ENCODE measurements at regions not wholly inside any gene's neighbourhood (a gene's known extent, or its start where the extent isn't known, plus 50 kb on each side); places are given as distances from the start of the nearest gene placed in this dataset.

- no peak for TF ChIP-seq BCL6B (tag by site-specific recombination; IDR thresholded peaks at IDR 0.05)
- TF ChIP-seq ZBTB11 (tag by site-specific recombination; conservative IDR thresholded peaks at IDR 0.05; ENCODE audit: low read depth): 0 out of 2 replicates have a peak, but pooled peaks have one; percentile 8
- no peak for TF ChIP-seq SALL2 (tag by site-specific recombination; IDR thresholded peaks at IDR 0.05; ENCODE audit: borderline replicate concordance)
- TF ChIP-seq GFI1B (tag by site-specific recombination; IDR thresholded peaks at IDR 0.05): no peak
- no peak for TF ChIP-seq ZFP69B (tag by site-specific recombination; IDR thresholded peaks at IDR 0.05)
- TF ChIP-seq ZNF621 (tag by site-specific recombination; IDR thresholded peaks at IDR 0.05): no peak
- peak; percentile 36; the same call in 1 of the 2 replicates for TF ChIP-seq YY1 (tag by site-specific recombination; IDR thresholded peaks at IDR 0.05)
- TF ChIP-seq ZNF580 (tag by site-specific recombination; IDR thresholded peaks at IDR 0.05): no peak
- TF ChIP-seq ZNF18 (tag by site-specific recombination; IDR thresholded peaks at IDR 0.05): no peak
- TF ChIP-seq YY2 (tag by site-specific recombination; IDR thresholded peaks at IDR 0.05): no peak
- no peak for TF ChIP-seq SETDB1 (IDR thresholded peaks at IDR 0.05; ENCODE audit: insufficient read length, low read length)
- no peak for TF ChIP-seq ZNF792 (tag by site-specific recombination; IDR thresholded peaks at IDR 0.05)
- TF ChIP-seq TRIM28 (IDR thresholded peaks at IDR 0.05; ENCODE audit: borderline replicate concordance, low read length): no peak
- TF ChIP-seq ZNF768 (tag by site-specific recombination; IDR thresholded peaks at IDR 0.05): no peak
- TF ChIP-seq ZNF394 (tag by site-specific recombination; IDR thresholded peaks at IDR 0.05; ENCODE audit: borderline replicate concordance): peak; percentile 71
- no peak for TF ChIP-seq ZNF558 (tag by site-specific recombination; IDR thresholded peaks at IDR 0.05)
- TF ChIP-seq ZNF560 (tag by site-specific recombination; IDR thresholded peaks at IDR 0.05; ENCODE audit: borderline replicate concordance): no peak
- no peak for TF ChIP-seq ZNF639 (tag by site-specific recombination; IDR thresholded peaks at IDR 0.05)
- TF ChIP-seq ZNF660 (tag by site-specific recombination; IDR thresholded peaks at IDR 0.05): peak; percentile 71
- TF ChIP-seq ZNF544 (tag by site-specific recombination; IDR thresholded peaks at IDR 0.05): no peak
- no peak for TF ChIP-seq ZFP3 (tag by site-specific recombination; IDR thresholded peaks at IDR 0.05; ENCODE audit: low read depth)
- no peak for TF ChIP-seq ZFP41 (tag by site-specific recombination; IDR thresholded peaks at IDR 0.05; ENCODE audit: borderline replicate concordance)
- TF ChIP-seq ZBTB20 (tag by site-specific recombination; IDR thresholded peaks at IDR 0.05): no peak; the same call in 1 of the 2 replicates
- no peak for TF ChIP-seq ZNF266 (tag by site-specific recombination; IDR thresholded peaks at IDR 0.05; ENCODE audit: low read depth)
- peak; percentile 19; the same call in 1 of the 2 replicates for TF ChIP-seq KLF8 (tag by site-specific recombination; IDR thresholded peaks at IDR 0.05)
- no peak for TF ChIP-seq PRDM6 (tag by site-specific recombination; IDR thresholded peaks at IDR 0.05)
- no peak; the same call in 1 of the 2 replicates for TF ChIP-seq PATZ1 (tag by site-specific recombination; IDR thresholded peaks at IDR 0.05)
These were observed 418.2 kb upstream of the NAALADL2 start (continued) for GRCh38 chr3:174440741-174441587.

All from HEK293 (cell line).